Calu3 (cell line): ENCODE measurements at regions not wholly inside any gene's neighbourhood (a gene's known extent, or its start where the extent isn't known, plus 50 kb on each side); places are given as distances from the start of the nearest gene placed in this dataset.

Experiments
- BruUV-seq: library from RNA; stranded (reverse); fragments of 400-500 nt; replicated peaks from 2 replicates; lab custom pipeline; 2021; lab: Mats Ljungman, UMichigan
- CTCF ChIA-PET: fragments of 300-600 bp; sonication (Branson Sonifier 250); formaldehyde crosslinking; loops from one replicate; lab custom pipeline; 2022; ENCODE audit warnings: antibody characterized with exemption; lab: Charles Lee
- DNase-seq: peaks from one replicate; pipeline ENCODE4 v3.0.0; 2022
- H3K27ac Mint-ChIP-seq: one replicate; pipeline ENCODE4 v1.8.0; 2022; ENCODE audit warnings: mixed read lengths; ENCODE audit not compliant: unreplicated experiment
- H3K27me3 Mint-ChIP-seq: one replicate; pipeline ENCODE4 v1.8.0; 2022; ENCODE audit warnings: mixed read lengths; ENCODE audit not compliant: unreplicated experiment
- H3K36me3 Mint-ChIP-seq: one replicate; pipeline ENCODE4 v1.8.0; 2022; ENCODE audit warnings: mild to moderate bottlenecking, moderate library complexity, mixed read lengths; ENCODE audit not compliant: insufficient read depth, unreplicated experiment
- H3K4me1 Mint-ChIP-seq: one replicate; pipeline ENCODE4 v1.8.0; 2022; ENCODE audit warnings: mild to moderate bottlenecking, low read depth, mixed read lengths; ENCODE audit not compliant: unreplicated experiment
- H3K4me3 Mint-ChIP-seq: one replicate; pipeline ENCODE4 v1.8.0; 2022; ENCODE audit warnings: mild to moderate bottlenecking, low read depth, moderate library complexity, mixed read lengths; ENCODE audit not compliant: unreplicated experiment
- H3K9me3 Mint-ChIP-seq: one replicate; pipeline ENCODE4 v1.8.0; 2022; ENCODE audit warnings: low read depth, mixed read lengths; ENCODE audit not compliant: unreplicated experiment
- CTCF ChIP-seq: fragments of 200-600 bp; IDR thresholded peaks from one replicate; pipeline ENCODE4 v1.8.0; 2022; ENCODE audit warnings: antibody characterized with exemption; ENCODE audit not compliant: unreplicated experiment
- intact Hi-C: fragments of 100-400 bp; cut with micrococcal nuclease; formaldehyde crosslinking; loops from one replicate; pipeline ENCODE4 v1.10.0; 2022; ENCODE audit not compliant: unreplicated experiment

GRCh38 chr9:2524601-2525000, 97.0 kb upstream of the VLDLR start:
- peaks cover 4% of the 10 kb centered on the region for H3K9me3 Mint-ChIP-seq
- no TSS peak for BruUV-seq
- no peak for TF ChIP-seq CTCF
- H3K27me3 Mint-ChIP-seq: no peaks in the 10 kb centered on the region
- H3K4me3 Mint-ChIP-seq: no peak overlapping the region
- no peaks in the 10 kb centered on the region for H3K4me1 Mint-ChIP-seq
- DNase-seq: no peak
- CTCF ChIA-PET: no interaction called here
- H3K27ac Mint-ChIP-seq: no peak overlapping the region
- no peaks in the 10 kb centered on the region for H3K36me3 Mint-ChIP-seq
- intact Hi-C loops: no loop called here

GRCh38 chr9:2525147-2525546, 96.4 kb upstream of the VLDLR start:
- intact Hi-C loops: no loop called here
- no peak overlapping the region for H3K4me3 Mint-ChIP-seq
- no peak overlapping the region for H3K27ac Mint-ChIP-seq
- CTCF ChIA-PET: no interaction called here
- no TSS peak for BruUV-seq
- no peaks in the 10 kb centered on the region for H3K4me1 Mint-ChIP-seq
- DNase-seq: no peak
- H3K36me3 Mint-ChIP-seq: no peaks in the 10 kb centered on the region
- no peak for TF ChIP-seq CTCF
- peaks cover under 1% of the 10 kb centered on the region for H3K9me3 Mint-ChIP-seq
- no peaks in the 10 kb centered on the region for H3K27me3 Mint-ChIP-seq

- no peak for TF ChIP-seq CTCF
- CTCF ChIA-PET: no interaction called here
- no peak overlapping the region for H3K4me3 Mint-ChIP-seq
- intact Hi-C loops: no loop called here
- no peaks in the 10 kb centered on the region for H3K4me1 Mint-ChIP-seq
- H3K36me3 Mint-ChIP-seq: no peaks in the 10 kb centered on the region
- no peaks in the 10 kb centered on the region for H3K27me3 Mint-ChIP-seq
- no TSS peak for BruUV-seq
- DNase-seq: no peak
- no peaks in the 10 kb centered on the region for H3K9me3 Mint-ChIP-seq
- H3K27ac Mint-ChIP-seq: no peak overlapping the region
Measured at GRCh38 chr9:2526071-2526828, 95.3 kb upstream of the VLDLR start.

DNA sequence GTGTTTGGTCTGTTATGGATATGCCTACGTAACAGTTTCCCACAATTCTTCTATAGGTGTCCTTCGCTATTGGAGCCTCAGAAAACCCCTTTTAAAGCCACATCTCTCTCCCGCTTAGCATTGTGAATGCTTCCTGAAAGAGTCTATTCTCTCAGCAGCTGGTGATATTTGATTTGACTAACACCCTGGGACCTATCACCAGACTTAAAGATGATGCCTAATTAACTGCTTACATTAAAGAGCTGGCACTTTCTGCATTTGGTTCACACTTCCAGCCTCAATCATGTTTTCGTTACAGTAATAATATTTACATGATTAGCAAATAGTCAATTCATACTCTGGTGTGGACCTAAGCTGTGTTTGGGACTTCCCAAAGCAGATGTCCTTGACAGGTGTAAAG, 90.1 kb upstream of the VLDLR start:
- Mint-ChIP-seq H3K4me1 (no peaks in the 10 kb centered on the region), H3K4me3 (no peak overlapping the region), H3K36me3 (no peaks in the 10 kb centered on the region), H3K27ac (no peak overlapping the region), H3K9me3 (no peaks in the 10 kb centered on the region), H3K27me3 (no peaks in the 10 kb centered on the region)
- BruUV-seq: no TSS peak
- TF ChIP-seq CTCF: no peak
- CTCF ChIA-PET: no interaction called here
- intact Hi-C loops: no loop called here
- DNase-seq: no peak
